IPS-18c (cell line): ENCODE measurements at regions not wholly inside any gene's neighbourhood (a gene's known extent, or its start where the extent isn't known, plus 50 kb on each side); places are given as distances from the start of the nearest gene placed in this dataset.

Source experiments
- H3K4me3 ChIP-seq: 2 replicates; pipeline ENCODE4 v1.7.0; 2013; ENCODE audit warnings: low read depth, mild to moderate bottlenecking, low read length, moderate library complexity; ENCODE audit not compliant: insufficient read depth
- H3K9me3 ChIP-seq: one replicate; pipeline ENCODE4 v1.6.1; 2013; ENCODE audit warnings: mild to moderate bottlenecking, low read length, moderate library complexity; ENCODE audit not compliant: control insufficient read depth, insufficient read depth

GRCh38 chr10:20726381-20726780 lies 170.7 kb downstream of the NEBL start:
- Histone ChIP-seq H3K4me3 (no peak overlapping the region), H3K9me3 (peaks cover 2% of the 10 kb centered on the region)

DNA sequence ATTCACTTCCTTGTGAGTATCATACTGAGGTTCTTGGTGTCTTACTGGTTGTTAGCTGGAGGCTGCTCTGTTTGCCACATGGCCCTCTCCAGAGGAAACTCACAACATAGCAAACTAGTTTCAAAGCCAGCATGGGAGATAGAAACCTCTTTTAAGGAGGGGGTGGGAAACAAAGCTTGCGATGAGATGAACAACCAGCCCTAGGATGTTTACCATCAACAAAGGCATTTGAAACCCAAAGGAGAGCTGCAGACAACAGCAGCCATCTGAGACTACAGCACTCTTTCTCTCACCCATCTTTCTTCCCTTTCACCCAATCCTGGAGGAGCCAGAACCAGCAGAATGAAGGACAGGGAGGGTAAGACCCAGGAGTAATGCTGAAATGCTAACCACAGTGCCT lies 182.1 kb downstream of the NEBL start:
- H3K9me3 ChIP-seq, result no peaks in the 10 kb centered on the region
- H3K4me3 ChIP-seq, result no peak overlapping the region

DNA sequence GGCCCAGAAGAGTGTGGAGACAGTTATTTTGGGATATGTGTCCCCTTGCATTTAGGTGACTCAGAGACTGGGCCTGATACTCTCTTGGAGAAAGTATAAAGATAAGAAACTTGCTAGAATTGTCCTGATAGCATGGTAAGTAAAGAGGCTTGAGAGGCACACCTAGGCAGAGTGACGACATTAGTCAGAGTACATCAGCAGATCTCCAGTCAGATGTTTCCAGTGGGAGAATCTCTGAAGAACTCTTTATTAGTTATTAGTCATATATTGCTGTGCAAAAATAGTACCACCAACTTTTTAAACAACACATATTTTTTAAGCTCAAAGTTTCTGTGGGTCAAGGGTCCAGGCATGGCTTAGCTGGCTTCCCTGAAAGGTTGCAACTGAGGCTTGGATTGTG lies 182.6 kb downstream of the NEBL start:
- H3K4me3 ChIP-seq, result no peak overlapping the region
- H3K9me3 ChIP-seq, result no peaks in the 10 kb centered on the region

- Histone ChIP-seq H3K9me3 (no peaks in the 10 kb centered on the region), H3K4me3 (no peak overlapping the region)
Observed at GRCh38 chr10:20713420-20713819, 183.7 kb downstream of the NEBL start.

DNA sequence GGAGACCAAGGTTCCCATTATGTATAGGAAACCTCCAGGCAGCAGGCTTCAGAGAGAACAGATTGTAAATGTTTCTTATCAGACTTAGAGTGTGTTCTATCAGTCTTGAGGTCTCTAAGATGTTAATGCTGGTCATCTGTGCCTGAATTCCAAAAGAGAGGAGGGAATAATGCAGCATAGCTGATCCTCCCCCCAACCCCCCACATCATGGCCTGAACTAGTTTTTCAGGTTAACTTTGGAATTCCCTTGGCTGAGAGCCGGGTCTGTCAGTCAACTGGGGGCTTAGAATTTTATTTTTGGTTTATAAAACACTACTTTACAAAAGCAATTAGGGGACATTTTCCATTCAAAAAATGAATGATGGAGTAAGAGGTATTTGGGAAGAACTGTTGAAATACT lies 184.3 kb downstream of the NEBL start:
- Histone ChIP-seq H3K4me3 (no peak overlapping the region), H3K9me3 (no peaks in the 10 kb centered on the region)

- Histone ChIP-seq H3K4me3 (no peak overlapping the region), H3K9me3 (no peaks in the 10 kb centered on the region)
Observed at GRCh38 chr10:20709708-20710107, 187.4 kb downstream of the NEBL start.

GRCh38 chr10:20708305-20708704 lies 188.8 kb downstream of the NEBL start:
- Histone ChIP-seq H3K4me3 (no peak overlapping the region), H3K9me3 (no peaks in the 10 kb centered on the region)

DNA sequence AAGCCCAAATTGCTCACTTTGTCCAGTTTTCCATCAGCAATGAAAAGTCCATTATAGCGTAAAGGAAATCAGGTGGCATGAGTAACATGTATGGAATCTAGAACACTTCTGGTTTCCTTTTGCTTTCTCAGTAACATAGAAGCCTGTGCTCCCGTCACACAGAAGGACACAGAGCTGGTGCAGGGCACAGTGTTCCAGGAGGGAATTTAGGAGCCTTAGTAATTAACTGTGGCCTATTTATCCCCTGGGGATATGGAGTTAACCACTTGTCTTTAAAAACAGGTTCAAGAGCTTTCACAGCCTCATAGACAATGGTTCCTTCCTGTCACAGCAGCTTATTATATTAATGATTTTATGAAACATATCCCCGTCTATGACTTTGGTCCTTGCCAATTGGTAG lies 189.9 kb downstream of the NEBL start:
- Histone ChIP-seq H3K4me3 (no peak overlapping the region), H3K9me3 (no peaks in the 10 kb centered on the region)

- H3K9me3 ChIP-seq, result no peaks in the 10 kb centered on the region
- no peak overlapping the region for H3K4me3 ChIP-seq
Observed at GRCh38 chr10:20698837-20699236, 198.3 kb downstream of the NEBL start.

- Histone ChIP-seq H3K9me3 (no peaks in the 10 kb centered on the region), H3K4me3 (no peak overlapping the region)
Observed at GRCh38 chr10:20694296-20694695, 202.8 kb downstream of the NEBL start.

- Histone ChIP-seq H3K4me3 (no peak overlapping the region), H3K9me3 (no peaks in the 10 kb centered on the region)
Observed at GRCh38 chr10:20688797-20689544, 208.1 kb downstream of the NEBL start.

GRCh38 chr10:20686015-20686635 lies 211.0 kb downstream of the NEBL start:
- Histone ChIP-seq H3K4me3 (no peak overlapping the region), H3K9me3 (no peaks in the 10 kb centered on the region)

GRCh38 chr10:20685462-20685861 lies 211.6 kb downstream of the NEBL start:
- no peaks in the 10 kb centered on the region for H3K9me3 ChIP-seq
- no peak overlapping the region for H3K4me3 ChIP-seq

- H3K4me3 ChIP-seq, result no peak overlapping the region
- no peaks in the 10 kb centered on the region for H3K9me3 ChIP-seq
Observed at GRCh38 chr10:20683345-20683744, 213.8 kb downstream of the NEBL start.

- Histone ChIP-seq H3K4me3 (no peak overlapping the region), H3K9me3 (no peaks in the 10 kb centered on the region)
Observed at GRCh38 chr10:20682782-20683181, 214.3 kb downstream of the NEBL start.

- no peak overlapping the region for H3K4me3 ChIP-seq
Observed at GRCh38 chr10:20677340-20677739, 219.8 kb downstream of the NEBL start.

GRCh38 chr10:20674926-20675325 lies 222.2 kb downstream of the NEBL start:
- Histone ChIP-seq H3K9me3 (no peaks in the 10 kb centered on the region), H3K4me3 (no peak overlapping the region)

More at GRCh38 chr10:20677340-20677739, 219.8 kb downstream of the NEBL start:
- no peaks in the 10 kb centered on the region for H3K9me3 ChIP-seq

GRCh38 chr10:20673175-20673574 lies 223.9 kb downstream of the NEBL start:
- Histone ChIP-seq H3K9me3 (no peaks in the 10 kb centered on the region), H3K4me3 (no peak overlapping the region)

GRCh38 chr10:20672741-20673140 lies 224.4 kb downstream of the NEBL start:
- no peaks in the 10 kb centered on the region for H3K9me3 ChIP-seq
- H3K4me3 ChIP-seq, result no peak overlapping the region
